Mammary epithelial cell (primary cell): ENCODE measurements at regions not wholly inside any gene's neighbourhood (a gene's known extent, or its start where the extent isn't known, plus 50 kb on each side); places are given as distances from the start of the nearest gene placed in this dataset.

Source experiments
- CTCF ChIP-seq, 2 donors: IDR thresholded peaks in 1 of 2; conservative IDR thresholded peaks in 1 of 2; 2 replicates each; pipeline ENCODE4 v1.5.1; 2011 to 2012; ENCODE audit warnings: inconsistent platforms in 2 of 2, low read length in 2 of 2, mild to moderate bottlenecking in 2 of 2, control low read depth in 1 of 2, low read depth in 1 of 2; ENCODE audit not compliant: insufficient read depth in 1 of 2; ENCODE audit errors: extremely low read depth in 1 of 2
- EZH2 ChIP-seq: IDR thresholded peaks from 2 replicates; pipeline ENCODE4 v1.6.1; 2012; ENCODE audit warnings: low read length, inconsistent platforms, borderline replicate concordance

GRCh38 chr3:61438253-61439121 lies 122.9 kb upstream of the PTPRG start:
- no peak for TF ChIP-seq CTCF (conservative IDR thresholded peaks at IDR 0.05 in 1 of 2, IDR thresholded peaks at IDR 0.05 in 1 of 2; ENCODE audit: extremely low read depth in 1 of 2, insufficient read depth in 1 of 2, low read depth in 1 of 2, low read length in 2 of 2)
- no peak for TF ChIP-seq EZH2
